Erythroblast (primary cell): ENCODE measurements at regions not wholly inside any gene's neighbourhood (a gene's known extent, or its start where the extent isn't known, plus 50 kb on each side); places are given as distances from the start of the nearest gene placed in this dataset.
A peak's percentile ranks its signal among the peaks of the same experiment; 100 is the strongest.

Experiments used
- DNase-seq, 2 experiments: peaks; one replicate each; lab custom pipeline; 2025; lab: John Stamatoyannopoulos, UW
- GATA1 ChIP-seq: IDR thresholded peaks from 2 replicates; pipeline ENCODE4 v1.6.1; 2011; ENCODE audit warnings: low read depth, mild to moderate bottlenecking, control low read depth, low read length, moderate library complexity
- POLR2A ChIP-seq: IDR thresholded peaks from 2 replicates; pipeline ENCODE4 v1.6.1; 2011; ENCODE audit warnings: mild to moderate bottlenecking, low read length

DNA sequence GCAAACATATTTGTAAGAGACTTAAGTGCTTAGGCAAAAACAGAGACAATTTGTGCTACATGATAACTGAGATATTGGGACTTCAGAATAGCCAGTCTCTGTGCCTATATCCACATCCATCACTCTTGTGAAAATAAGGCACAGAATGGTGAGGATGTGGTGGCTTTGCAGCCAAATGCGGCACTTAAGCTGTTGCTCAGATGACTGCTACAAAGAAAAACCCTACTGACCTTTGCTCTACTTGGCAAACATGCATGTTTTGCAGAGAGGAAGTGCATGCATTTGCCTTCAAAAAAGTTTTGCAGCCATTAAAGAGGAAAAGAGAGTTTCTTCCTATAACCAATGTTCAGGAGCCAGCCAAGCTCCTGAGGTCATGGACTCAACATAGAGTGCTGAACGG, 675.0 kb upstream of the KIRREL3 start:
- TF ChIP-seq POLR2A (no peak), GATA1 (no peak)
- no peak for DNase-seq

DNA sequence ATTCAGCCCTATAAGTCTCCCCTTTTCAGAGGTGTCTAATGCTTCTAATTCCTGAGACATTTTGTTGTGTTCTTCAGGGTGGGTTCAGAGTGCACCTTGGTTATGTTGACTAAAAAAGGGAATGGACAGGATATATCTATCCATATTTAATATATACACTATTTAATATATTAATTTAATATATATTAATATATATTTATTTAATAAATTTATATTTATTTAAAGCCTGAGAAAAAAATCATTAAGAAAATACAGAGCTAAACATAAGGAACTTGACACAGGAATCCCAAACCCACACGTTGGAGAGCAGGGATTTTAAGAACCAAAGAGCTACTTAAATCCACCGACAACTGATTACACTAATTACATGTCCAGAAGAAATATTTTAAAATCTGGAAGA, 674.2 kb upstream of the KIRREL3 start:
- DNase-seq: no peak
- TF ChIP-seq GATA1: no peak
- no peak for TF ChIP-seq POLR2A

GRCh38 chr11:127670374-127671119, 670.0 kb upstream of the KIRREL3 start:
- TF ChIP-seq POLR2A (no peak), GATA1 (no peak)

DNA sequence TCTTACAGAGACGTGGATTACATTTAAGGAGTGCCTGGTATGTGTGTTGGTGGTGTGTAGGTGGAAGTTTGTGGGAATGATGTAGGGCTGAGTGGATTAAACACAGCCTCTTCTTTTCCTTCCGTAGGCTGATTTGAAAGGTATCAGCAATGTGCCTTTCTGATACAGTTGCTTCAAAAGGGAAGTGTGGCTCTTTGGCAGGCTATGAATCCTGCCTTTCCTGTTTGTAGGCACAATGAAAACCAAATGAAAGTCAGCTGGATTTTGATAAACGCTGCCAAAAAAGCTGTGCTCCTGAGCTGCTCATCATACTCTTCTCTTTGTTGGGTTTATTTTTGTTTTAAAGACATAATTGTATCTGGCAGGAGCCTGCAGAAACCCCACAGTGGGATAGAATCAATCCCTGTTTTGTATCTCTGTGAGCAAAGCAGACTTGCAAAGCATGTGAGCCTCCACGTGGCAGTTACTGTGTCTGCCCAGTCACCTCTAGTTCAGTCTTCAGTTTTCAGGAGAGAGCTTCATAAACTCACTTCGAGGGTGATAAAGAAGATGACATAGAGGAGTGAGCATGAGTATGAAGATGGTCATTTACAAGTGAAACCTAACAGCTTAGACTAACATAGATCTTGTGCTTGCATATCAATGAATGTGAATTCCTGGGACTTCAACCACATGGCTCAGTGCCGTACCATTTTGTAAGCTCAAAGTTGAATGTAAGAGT, 655.7 kb upstream of the KIRREL3 start:
- TF ChIP-seq POLR2A: no peak
- TF ChIP-seq GATA1: no peak
- DNase-seq: no peak

More at GRCh38 chr11:127670374-127671119, 670.0 kb upstream of the KIRREL3 start:
- DNase-seq: no peak

DNA sequence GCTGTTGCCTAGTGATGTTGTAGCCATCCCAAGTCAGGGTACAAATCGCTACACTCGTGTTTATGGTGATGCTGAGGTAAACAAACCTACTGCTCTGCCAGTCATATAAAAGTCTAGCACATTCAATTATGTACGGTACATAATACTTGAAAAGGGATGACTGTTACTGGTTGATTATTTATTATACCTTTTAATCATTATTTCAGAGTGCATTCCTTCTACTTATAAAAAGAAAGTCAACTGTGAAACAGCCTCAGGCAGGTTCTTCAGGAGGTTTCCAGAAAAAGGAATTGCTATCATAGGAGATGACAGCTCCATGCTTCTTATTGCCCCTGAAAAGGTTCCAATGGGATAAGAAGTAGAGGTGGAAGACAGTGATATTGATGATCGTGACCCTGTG, 652.5 kb upstream of the KIRREL3 start:
- TF ChIP-seq POLR2A (no peak), GATA1 (no peak)
- no peak for DNase-seq

- TF ChIP-seq POLR2A (no peak), GATA1 (no peak)
- DNase-seq: no peak
Measured at GRCh38 chr11:127651888-127652221, 651.3 kb upstream of the KIRREL3 start.

DNA sequence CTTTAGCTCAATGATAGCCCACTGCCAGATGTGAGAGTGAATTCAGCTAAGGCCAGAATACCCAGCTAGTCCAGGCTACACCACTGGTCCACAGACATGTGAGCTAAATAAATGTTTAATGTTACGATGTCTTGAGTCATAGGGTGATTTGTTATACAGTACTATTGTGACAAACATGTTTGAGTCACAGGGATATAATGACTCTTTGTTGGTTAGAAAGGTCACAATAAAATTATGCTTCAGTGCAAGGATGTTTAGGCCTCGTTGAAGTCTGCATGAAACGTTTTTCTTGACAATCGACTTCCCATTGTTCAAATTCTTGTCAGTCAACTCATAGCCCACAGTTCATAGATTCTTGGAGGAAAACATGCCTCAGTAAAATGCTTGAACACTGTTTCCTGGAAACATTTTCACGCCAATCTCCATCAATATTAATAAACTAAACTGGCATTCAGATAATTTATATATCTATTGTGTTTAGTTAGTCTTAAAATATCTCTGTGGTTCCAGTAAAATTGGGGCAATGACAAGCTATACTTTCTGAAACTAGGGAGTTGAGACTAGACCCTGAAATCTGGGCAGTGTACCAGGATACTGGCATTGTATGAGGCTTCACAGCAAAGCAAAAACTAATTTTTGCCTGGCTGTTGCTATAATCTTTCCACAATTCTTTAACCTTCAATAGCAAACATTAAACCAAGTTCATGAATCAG, 650.8 kb upstream of the KIRREL3 start:
- no peak for TF ChIP-seq POLR2A
- TF ChIP-seq GATA1: no peak
- no peak for DNase-seq

- TF ChIP-seq GATA1 (no peak), POLR2A (no peak)
- DNase-seq: no peak
Measured at GRCh38 chr11:127649958-127650357, 649.4 kb upstream of the KIRREL3 start.

DNA sequence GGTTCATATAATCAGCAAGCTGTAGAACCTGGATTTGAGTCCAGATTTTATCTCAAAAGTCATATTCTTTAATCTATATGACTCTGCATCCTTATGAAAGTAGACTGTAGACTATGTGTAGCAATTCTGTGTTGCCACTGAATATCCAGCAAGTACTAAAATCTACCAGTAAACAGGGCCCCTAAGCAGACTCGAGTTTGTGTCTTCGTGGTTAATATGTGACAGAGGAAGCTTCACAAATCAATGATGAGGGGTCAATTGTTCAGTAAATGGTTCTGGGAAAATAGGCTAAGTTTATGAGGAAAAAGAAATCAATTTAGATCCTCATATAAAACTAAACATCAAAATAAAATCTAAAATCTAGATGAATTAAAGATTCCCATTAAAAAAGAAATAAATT, 648.5 kb upstream of the KIRREL3 start:
- no peak for DNase-seq
- no peak for TF ChIP-seq POLR2A
- TF ChIP-seq GATA1: no peak

DNA sequence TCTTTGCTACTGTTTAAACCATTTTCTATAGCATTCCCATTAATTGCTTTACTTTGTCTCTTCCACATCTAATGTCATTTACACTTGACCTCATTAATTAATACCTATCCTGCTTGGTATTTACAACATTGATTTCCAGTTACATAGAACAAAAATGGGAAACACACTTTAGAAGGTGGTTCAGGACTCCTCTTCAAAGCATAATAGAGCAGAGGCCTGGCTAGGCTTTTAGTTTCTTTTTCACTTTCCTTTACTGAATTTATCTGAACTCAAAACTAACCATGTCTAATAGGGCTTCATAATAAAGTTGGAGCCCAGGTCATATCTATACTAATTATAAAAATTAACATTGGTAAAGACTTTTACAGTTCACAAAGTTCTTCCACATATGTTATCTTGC, 648.0 kb upstream of the KIRREL3 start:
- TF ChIP-seq POLR2A (no peak), GATA1 (no peak)
- no peak for DNase-seq

DNA sequence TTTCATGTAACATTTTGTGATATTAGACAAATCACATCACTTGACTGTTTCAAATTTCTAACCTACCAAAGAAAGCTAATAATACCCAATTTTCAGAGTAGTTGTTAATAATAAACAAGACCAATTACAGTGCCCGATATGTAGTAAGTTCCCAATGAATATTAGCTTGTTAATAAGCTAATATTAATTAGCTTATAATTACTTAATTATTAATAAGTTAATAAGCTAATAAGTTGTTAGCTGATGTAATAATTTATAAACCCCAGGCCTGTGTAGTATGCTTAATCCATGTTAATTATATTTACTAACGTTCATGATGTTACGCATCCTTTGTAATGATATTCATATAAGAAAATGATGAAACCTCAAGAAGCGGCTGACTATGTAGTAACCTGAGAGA, 643.8 kb upstream of the KIRREL3 start:
- DNase-seq: no peak
- TF ChIP-seq GATA1 (no peak), POLR2A (no peak)

GRCh38 chr11:127643268-127644058, 642.9 kb upstream of the KIRREL3 start:
- TF ChIP-seq POLR2A (no peak), GATA1 (no peak)

More at GRCh38 chr11:127643268-127644058, 642.9 kb upstream of the KIRREL3 start:
- DNase-seq: peak; percentile 56 to 76
